Activated CD4-positive, alpha-beta T cell treated with anti-CD3 and anti-CD28 coated beads, Interleukin-2, amount 10 ng/mL, durations not matched to agents 7 days and 5 days (primary cell): ENCODE measurements at regions not wholly inside any gene's neighbourhood (a gene's known extent, or its start where the extent isn't known, plus 50 kb on each side); places are given as distances from the start of the nearest gene placed in this dataset.
"Not testable (repeated sequence)": the region's sequence is repeated elsewhere in the genome, so short reads cannot be mapped to it uniquely, and the experiment has no call there.

Source experiments
- CTCF ChIA-PET: fragments of 350-600 bp; sonication (Branson Sonifier 250); formaldehyde crosslinking; loops from one replicate; lab custom pipeline; 2021; ENCODE audit warnings: antibody characterized with exemption; lab: Charles Lee
- POLR2A ChIA-PET: fragments of 350-600 bp; sonication (Branson Sonifier 250); formaldehyde crosslinking; loops from one replicate; lab custom pipeline; 2021; ENCODE audit warnings: antibody characterized with exemption; lab: Charles Lee
- DNase-seq: peaks from one replicate; pipeline ENCODE4 v3.0.0-alpha.2; 2020
- H3K27ac Mint-ChIP-seq: one replicate; pipeline ENCODE4 v1.8.0; 2021; ENCODE audit warnings: mild to moderate bottlenecking, moderate library complexity, mixed read lengths
- H3K27me3 Mint-ChIP-seq: one replicate; pipeline ENCODE4 v1.8.0; 2021; ENCODE audit warnings: mixed read lengths
- H3K36me3 Mint-ChIP-seq: one replicate; pipeline ENCODE4 v1.8.0; 2021; ENCODE audit warnings: low read depth, mixed read lengths
- H3K4me1 Mint-ChIP-seq: one replicate; pipeline ENCODE4 v1.8.0; 2021; ENCODE audit warnings: mixed read lengths
- H3K4me3 Mint-ChIP-seq: one replicate; pipeline ENCODE4 v1.8.0; 2021; ENCODE audit warnings: mild to moderate bottlenecking, moderate library complexity, mixed read lengths
- H3K9me3 Mint-ChIP-seq: one replicate; pipeline ENCODE4 v1.8.0; 2021; ENCODE audit warnings: mixed read lengths

DNA sequence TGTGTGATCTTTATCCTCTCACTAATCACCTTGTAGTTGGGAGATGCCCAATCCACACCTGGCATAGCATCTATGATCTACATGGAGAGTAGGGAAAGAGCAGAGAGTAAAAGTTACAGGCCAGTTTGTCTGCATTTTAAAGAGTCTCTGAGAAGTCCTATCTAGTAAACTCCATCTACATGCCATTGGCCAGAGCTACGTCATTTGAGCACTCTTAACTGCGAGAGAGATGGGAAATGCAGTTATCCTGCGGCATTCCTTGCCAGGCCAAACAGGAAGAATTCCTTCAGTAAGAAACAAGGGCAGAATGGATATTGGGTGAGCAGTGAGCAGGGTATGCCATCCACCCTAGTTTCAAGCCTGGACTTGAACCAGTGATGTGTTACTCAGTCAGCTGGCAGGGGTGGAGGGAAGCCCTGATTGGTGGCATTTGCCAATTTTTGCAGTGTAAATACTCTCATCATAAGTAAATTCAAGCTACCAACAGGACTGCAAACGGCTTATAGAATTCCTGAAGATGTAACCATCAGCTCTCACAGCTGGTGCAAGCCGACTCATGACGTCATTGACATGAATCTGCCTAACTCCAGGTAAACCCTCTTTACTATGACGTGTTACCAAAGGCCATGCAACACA is 156.8 kb upstream of the MSX2 start:
- Mint-ChIP-seq H3K36me3 (no peaks in the 10 kb centered on the region), H3K27me3 (no peaks in the 10 kb centered on the region), H3K9me3 (no peaks in the 10 kb centered on the region), H3K4me3 (no peak overlapping the region), H3K27ac (no peak overlapping the region), H3K4me1 (no peaks in the 10 kb centered on the region)
- DNase-seq: no peak
- ChIA-PET CTCF (interaction anchor here (0.6 kb wide), 1 partner anchor 52 kb away, joined by 3 read pairs; no protein-coding TSS in a partner anchor), POLR2A (no interaction called here)

DNA sequence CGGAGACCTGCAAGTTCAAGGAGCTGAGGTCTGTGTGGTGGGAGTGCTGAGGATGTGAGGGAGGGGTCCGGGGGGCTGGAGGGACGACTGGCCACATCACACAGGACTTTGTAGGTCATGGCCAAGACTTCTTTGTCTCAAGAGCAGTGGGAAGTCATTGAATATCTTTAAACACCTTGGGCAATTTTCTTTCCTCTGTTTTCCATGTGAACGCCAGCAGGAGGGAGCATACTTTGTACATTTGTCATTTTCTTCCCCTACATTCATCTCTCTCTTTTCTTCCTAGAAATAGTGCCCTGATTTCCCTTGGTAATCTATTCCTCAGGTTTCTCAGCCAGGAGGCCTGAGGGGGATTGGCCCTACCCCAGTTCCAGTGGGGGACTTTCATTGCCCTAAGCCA is 153.7 kb upstream of the MSX2 start:
- ChIA-PET POLR2A (no interaction called here), CTCF (no interaction called here)
- no peak overlapping the region for H3K4me3 Mint-ChIP-seq
- no peaks in the 10 kb centered on the region for H3K4me1 Mint-ChIP-seq
- DNase-seq: no peak
- H3K36me3 Mint-ChIP-seq: no peaks in the 10 kb centered on the region
- no peaks in the 10 kb centered on the region for H3K27me3 Mint-ChIP-seq
- no peak overlapping the region for H3K27ac Mint-ChIP-seq
- no peaks in the 10 kb centered on the region for H3K9me3 Mint-ChIP-seq

DNA sequence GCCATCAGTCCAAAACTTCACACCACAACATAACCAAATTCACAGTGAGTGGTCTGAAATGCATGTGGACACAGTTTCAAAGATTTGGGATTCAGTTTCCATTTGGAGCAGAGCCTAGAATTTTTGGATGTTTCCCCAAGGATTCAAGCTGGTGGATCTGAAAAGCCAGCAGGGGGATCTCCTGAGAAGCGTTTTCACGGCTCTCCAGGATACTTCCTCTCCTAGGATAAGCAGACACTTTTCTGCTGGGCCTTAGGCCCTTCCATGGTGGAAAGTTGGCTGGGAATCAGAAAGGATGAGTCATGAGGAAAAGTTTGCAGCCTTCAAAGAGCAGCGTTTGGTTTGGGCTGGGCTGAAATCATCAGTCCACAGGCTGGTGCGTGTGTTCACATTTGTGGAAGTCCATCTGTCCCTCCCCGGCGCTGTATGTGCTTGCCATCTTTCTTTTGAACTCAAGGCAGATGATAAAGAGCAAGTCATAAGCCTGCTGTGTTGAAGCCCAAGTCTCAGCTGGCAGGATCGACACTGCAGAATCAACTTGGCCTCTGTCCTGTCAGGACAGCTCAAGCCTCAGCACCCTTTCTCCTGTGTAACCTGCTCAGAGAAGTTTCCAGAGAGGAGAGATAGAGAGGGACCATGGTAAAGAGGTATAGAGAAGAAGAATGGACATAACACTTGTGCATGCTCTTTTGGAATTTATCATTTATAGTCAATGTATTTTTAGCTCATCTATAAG is 152.6 kb upstream of the MSX2 start:
- Mint-ChIP-seq H3K27me3 (no peaks in the 10 kb centered on the region), H3K27ac (no peak overlapping the region), H3K9me3 (no peaks in the 10 kb centered on the region), H3K4me1 (no peaks in the 10 kb centered on the region), H3K36me3 (no peaks in the 10 kb centered on the region), H3K4me3 (no peak overlapping the region)
- DNase-seq: no peak
- POLR2A ChIA-PET: no interaction called here
- CTCF ChIA-PET: no interaction called here

DNA sequence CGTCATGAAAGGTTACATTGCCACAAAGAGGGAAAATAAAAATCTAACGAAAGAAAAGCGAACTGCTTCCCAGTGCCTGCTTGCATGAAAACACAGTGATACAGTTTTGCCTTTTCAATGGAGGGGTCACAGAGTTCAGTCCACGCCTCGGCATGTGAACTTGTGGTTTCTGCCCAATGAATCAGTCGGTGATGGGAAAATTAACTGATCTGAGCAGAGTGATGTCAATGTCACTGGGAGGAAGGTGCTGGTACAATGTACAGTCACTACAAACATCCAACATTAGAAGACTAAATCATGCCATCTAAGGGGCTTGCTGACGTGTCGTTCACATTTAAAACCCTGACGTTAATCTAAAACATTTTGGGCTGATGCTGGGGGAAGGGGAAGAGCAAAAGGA is 151.8 kb upstream of the MSX2 start:
- DNase-seq: no peak
- Mint-ChIP-seq H3K36me3 (no peaks in the 10 kb centered on the region), H3K4me1 (no peaks in the 10 kb centered on the region), H3K27me3 (no peaks in the 10 kb centered on the region), H3K4me3 (no peak overlapping the region), H3K27ac (no peak overlapping the region), H3K9me3 (no peaks in the 10 kb centered on the region)
- CTCF ChIA-PET: no interaction called here
- POLR2A ChIA-PET: no interaction called here

DNA sequence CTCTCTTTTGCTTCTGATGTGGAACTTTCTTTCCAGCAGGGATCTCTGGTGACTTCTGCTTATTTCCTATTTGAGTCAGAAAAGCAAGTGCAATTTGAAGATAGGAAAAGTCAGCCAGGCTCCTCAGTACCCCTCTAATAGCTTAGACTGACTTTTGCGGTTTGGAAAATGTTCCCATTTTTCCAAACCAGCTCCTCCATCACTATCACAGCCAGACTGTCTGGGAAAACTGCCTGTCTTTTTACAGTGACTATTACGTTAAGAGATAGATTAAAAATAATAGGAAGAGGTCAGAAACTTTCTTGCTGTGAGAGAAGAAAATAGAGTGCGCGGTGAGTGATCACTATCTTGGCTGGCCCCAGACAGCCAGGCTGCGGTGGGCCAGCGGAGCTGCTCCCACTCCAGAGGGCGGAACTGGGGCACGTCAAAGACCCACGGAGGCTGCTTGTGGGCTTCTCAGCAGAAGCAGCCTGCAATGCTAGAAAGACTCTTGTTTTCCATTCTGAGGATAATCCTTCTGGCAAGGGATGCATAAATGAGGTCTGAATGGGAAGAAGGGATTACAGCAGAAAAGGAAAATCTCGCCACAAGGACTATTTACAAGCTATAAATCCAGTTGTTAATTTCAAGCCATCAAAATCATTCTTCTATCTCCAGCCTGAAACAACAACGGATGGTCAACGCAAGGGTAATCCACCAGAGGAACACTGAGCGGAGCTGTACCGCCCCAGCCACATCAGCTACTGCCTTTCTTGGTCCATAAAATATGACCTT is 151.0 kb upstream of the MSX2 start:
- ChIA-PET CTCF (no interaction called here), POLR2A (no interaction called here)
- H3K4me1 Mint-ChIP-seq: no peaks in the 10 kb centered on the region
- no peaks in the 10 kb centered on the region for H3K36me3 Mint-ChIP-seq
- H3K4me3 Mint-ChIP-seq: no peak overlapping the region
- no peak for DNase-seq
- no peak overlapping the region for H3K27ac Mint-ChIP-seq
- no peaks in the 10 kb centered on the region for H3K9me3 Mint-ChIP-seq
- H3K27me3 Mint-ChIP-seq: no peaks in the 10 kb centered on the region

DNA sequence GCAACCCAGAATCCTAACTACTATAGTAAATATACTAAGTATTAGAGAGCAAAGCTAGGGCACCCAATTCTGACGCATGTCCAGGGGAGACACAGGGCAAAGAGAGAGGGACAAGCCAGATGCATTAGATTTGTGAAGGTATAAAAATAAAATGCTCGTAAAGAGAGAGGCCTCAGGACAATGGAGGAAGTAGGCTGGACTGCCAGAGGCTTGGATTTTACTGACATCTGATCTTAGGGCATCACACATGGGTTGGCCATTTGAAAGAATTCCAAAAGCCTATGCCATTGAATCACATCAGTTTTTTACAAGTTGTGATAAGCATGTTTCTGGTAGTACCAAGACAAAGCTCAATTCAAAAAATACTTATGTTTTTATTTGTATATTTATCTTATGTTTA is 149.3 kb upstream of the MSX2 start:
- no peaks in the 10 kb centered on the region for H3K9me3 Mint-ChIP-seq
- no peak overlapping the region for H3K4me3 Mint-ChIP-seq
- no peak for DNase-seq
- H3K36me3 Mint-ChIP-seq: no peaks in the 10 kb centered on the region
- no peaks in the 10 kb centered on the region for H3K4me1 Mint-ChIP-seq
- ChIA-PET CTCF (no interaction called here), POLR2A (no interaction called here)
- no peaks in the 10 kb centered on the region for H3K27me3 Mint-ChIP-seq
- no peak overlapping the region for H3K27ac Mint-ChIP-seq

DNA sequence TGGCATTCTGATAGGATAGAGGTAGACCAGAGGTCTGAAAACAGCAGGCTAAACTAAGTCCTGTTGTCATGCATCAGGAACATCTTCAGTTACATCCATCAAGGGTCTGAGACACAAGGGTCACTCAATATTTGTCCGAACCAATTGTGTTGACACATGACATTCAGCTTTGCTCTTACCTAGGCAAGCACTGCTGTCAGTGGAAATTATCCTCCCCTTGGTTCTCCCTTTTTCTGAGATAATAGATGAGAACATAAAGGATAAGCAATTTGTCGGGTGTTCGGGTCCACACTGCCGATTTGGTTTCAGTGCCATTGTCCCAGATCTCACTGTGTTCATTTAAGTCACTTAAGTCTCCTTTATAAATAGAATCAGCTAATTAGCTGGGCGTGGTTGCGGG is 148.3 kb upstream of the MSX2 start:
- Mint-ChIP-seq H3K27me3 (no peaks in the 10 kb centered on the region), H3K4me1 (no peaks in the 10 kb centered on the region), H3K4me3 (no peak overlapping the region), H3K27ac (no peak overlapping the region), H3K9me3 (no peaks in the 10 kb centered on the region), H3K36me3 (no peaks in the 10 kb centered on the region)
- ChIA-PET POLR2A (no interaction called here), CTCF (no interaction called here)
- no peak for DNase-seq

DNA sequence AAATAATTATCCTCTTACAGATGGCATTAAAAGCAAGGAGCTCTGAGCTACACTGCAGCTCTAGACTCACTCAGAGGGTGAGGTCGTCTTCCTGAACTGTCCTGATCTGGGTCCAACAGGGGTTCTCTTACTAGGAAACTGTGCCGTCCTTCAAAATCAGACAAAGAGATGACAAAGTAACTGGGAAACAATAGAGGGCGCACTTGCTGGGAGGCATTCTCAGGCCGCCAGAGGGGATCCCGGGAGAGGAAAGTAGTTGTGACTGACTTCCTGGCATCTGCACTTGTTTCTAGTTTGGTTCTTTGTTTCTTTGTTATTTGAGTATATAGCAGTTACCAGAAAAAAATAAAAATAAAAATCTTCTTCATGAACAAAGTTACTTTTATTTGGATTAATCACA is 142.9 kb upstream of the MSX2 start:
- Mint-ChIP-seq H3K4me1 (no peaks in the 10 kb centered on the region), H3K9me3 (peaks cover 8% of the 10 kb centered on the region), H3K27ac (no peak overlapping the region), H3K27me3 (no peaks in the 10 kb centered on the region), H3K4me3 (no peak overlapping the region), H3K36me3 (no peaks in the 10 kb centered on the region)
- ChIA-PET POLR2A (no interaction called here), CTCF (no interaction called here)
- DNase-seq: no peak

DNA sequence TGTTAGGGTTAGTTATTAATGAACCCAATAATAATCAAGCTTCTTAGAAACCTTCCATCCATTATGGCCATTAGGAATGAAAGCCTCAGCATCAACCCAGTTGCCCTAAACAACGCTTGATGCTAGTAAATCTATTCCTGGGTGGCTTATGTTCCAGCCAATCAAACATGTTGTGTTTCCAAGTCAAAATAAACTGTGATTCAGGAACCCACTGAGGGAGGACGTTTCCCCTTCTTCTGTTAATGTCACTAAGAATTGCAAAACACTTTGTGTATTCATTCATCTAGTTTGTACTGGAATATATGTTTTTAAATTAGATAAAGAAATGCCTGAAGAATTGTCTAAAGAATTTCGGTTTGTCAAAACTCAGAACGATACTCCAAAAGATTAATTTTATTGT is 142.5 kb upstream of the MSX2 start:
- no peak overlapping the region for H3K4me3 Mint-ChIP-seq
- H3K4me1 Mint-ChIP-seq: no peaks in the 10 kb centered on the region
- ChIA-PET CTCF (no interaction called here), POLR2A (no interaction called here)
- peaks cover 9% of the 10 kb centered on the region for H3K9me3 Mint-ChIP-seq
- H3K36me3 Mint-ChIP-seq: no peaks in the 10 kb centered on the region
- no peak for DNase-seq
- H3K27ac Mint-ChIP-seq: no peak overlapping the region
- no peaks in the 10 kb centered on the region for H3K27me3 Mint-ChIP-seq

DNA sequence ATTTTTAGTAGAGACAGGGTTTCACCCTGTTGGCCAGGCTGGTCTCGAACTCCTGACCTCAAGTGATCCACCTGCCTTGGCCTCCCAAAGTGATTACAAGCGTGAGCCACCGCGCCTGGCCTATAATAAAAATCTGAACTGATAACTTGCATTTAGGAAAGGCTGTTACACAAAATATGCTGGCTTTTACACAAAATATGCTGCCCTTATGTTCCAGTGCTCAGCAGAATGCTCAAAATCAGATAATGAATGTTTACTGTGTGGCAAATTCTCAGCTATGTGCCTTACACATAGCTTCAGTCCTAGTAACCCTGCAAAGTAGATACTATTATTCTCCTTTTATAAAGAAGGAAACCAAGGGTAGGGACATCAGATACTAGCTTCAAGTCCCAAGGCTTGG is 141.3 kb upstream of the MSX2 start:
- no peaks in the 10 kb centered on the region for H3K36me3 Mint-ChIP-seq
- H3K27me3 Mint-ChIP-seq: no peaks in the 10 kb centered on the region
- POLR2A ChIA-PET: no interaction called here
- H3K4me3 Mint-ChIP-seq: no peak overlapping the region
- H3K4me1 Mint-ChIP-seq: no peaks in the 10 kb centered on the region
- no peak for DNase-seq
- H3K9me3 Mint-ChIP-seq: peaks cover 9% of the 10 kb centered on the region
- no peak overlapping the region for H3K27ac Mint-ChIP-seq
- CTCF ChIA-PET: no interaction called here

DNA sequence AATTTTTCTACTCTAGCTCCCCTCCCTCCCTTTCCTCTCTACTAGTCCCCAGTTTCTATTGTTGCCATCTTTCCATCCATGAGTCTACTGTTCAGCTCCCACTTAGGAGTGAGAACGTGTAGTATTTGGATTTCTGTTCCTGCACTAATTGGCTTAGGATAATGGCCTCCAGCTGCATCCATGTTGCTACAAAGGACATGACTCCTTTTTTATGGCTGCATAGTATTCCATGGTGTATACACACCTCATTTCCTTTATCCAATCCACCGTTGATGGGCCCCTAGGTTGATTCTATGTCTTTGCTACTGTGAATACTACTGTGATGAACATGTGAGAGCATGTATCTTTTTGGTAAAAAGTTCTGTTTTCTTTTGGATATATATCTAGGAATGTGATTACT is 138.9 kb upstream of the MSX2 start:
- Mint-ChIP-seq H3K4me3 (no peak overlapping the region), H3K9me3 (peaks cover 9% of the 10 kb centered on the region), H3K36me3 (no peaks in the 10 kb centered on the region), H3K4me1 (no peaks in the 10 kb centered on the region), H3K27me3 (no peaks in the 10 kb centered on the region), H3K27ac (no peak overlapping the region)
- DNase-seq: no peak
- POLR2A ChIA-PET: no interaction called here
- CTCF ChIA-PET: no interaction called here

DNA sequence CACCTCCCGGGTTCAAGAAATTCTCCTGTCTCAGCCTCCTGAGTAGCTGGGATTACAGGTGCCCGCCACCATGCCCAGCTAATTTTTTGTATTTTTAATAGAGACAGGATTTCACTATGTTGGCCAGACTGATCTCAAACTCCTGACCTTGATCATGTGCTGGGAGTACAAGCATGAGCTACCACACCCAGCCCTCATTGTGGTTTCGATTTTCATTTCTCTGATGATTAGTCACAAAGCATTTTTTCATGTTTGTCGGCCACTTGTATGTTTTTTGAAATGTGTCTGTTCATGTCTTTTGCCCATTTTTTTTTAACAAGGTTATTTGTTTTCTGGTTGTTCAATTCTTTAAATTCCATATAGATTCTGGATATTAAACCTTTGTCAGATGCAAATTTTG is 138.2 kb upstream of the MSX2 start:
- POLR2A ChIA-PET, CTCF ChIA-PET, H3K9me3 Mint-ChIP-seq, H3K27ac Mint-ChIP-seq, DNase-seq, H3K36me3 Mint-ChIP-seq, H3K4me3 Mint-ChIP-seq, H3K4me1 Mint-ChIP-seq, H3K27me3 Mint-ChIP-seq: not testable (repeated sequence)

DNA sequence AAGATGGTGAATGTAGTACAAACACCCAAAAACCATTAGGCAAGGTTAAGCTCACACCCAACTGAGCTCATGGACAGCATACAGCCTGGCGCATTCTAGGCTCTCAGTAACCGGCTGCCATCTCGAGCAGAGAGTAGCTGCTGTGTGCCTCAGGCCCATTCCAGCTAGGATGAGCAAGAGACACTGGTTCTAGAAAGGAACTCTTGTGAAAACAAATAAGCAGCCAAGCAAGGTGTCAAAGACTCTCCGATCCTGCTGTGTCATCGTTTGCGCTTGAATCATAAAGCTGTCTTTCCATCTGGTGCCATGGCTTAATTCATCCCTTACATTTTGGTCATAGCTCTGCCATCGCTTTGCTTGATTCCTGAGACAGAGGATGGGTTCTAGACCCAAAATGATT is 135.4 kb upstream of the MSX2 start:
- H3K9me3 Mint-ChIP-seq: peaks cover 9% of the 10 kb centered on the region
- H3K27ac Mint-ChIP-seq: no peak overlapping the region
- no peaks in the 10 kb centered on the region for H3K4me1 Mint-ChIP-seq

More for the DNA sequence above, 135.4 kb upstream of the MSX2 start:
- ChIA-PET CTCF (interaction anchor here (0.7 kb wide), 1 partner anchor 29 kb away, joined by 3 read pairs; no protein-coding TSS in a partner anchor), POLR2A (no interaction called here)
- Mint-ChIP-seq H3K27me3 (no peaks in the 10 kb centered on the region), H3K36me3 (no peaks in the 10 kb centered on the region), H3K4me3 (no peak overlapping the region)
- DNase-seq: no peak
